COR-L47 (cell line): ENCODE measurements at regions not wholly inside any gene's neighbourhood (a gene's known extent, or its start where the extent isn't known, plus 50 kb on each side); places are given as distances from the start of the nearest gene placed in this dataset.
"Not testable (repeated sequence)": the region's sequence is repeated elsewhere in the genome, so short reads cannot be mapped to it uniquely, and the experiment has no call there.

ENCODE experiments used
- DNase-seq: peaks from one replicate; lab custom pipeline; 2025; lab: John Stamatoyannopoulos, UW

DNA sequence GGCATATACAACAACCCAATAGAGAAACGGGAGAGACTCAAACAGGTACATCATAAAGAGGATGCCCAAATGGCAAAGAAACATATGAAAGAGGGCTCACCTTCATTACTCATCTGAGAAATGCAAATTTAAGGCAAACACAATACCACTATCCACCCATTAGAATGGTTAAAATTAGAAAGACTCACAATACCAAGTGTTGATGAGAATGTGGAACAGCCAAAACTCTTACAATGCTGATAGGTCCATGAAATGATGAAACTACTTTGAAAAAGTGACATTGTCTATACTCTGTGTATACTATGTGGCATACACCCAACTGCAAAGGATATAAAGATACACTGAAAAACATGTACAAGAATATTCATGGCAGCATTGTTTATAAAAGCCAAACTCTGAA lies 96.2 kb upstream of the TSHZ3 start:
- DNase-seq, result no peak

GRCh38 chr19:31448221-31448657 lies 99.0 kb upstream of the TSHZ3 start:
- DNase-seq, result no peak

DNA sequence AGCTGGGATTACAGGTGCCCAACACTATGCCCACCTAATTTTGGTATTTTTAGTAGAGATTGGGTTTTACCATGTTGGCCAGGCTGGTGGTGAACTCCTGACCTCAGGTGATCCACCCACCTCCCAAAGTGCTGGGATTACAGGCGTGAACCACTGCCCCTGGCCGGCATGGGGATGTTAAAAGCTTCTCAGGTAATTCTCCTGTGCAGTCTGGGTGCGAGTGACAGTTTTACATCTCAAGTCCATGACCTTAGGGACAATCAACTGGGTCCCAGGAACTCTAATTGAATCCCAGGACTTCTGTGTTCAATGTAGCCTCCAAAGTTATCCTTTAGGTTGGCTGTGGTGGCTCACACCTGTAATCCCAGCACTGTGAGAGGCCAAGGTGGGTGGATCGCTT lies 100.1 kb upstream of the TSHZ3 start:
- DNase-seq, result no peak

DNA sequence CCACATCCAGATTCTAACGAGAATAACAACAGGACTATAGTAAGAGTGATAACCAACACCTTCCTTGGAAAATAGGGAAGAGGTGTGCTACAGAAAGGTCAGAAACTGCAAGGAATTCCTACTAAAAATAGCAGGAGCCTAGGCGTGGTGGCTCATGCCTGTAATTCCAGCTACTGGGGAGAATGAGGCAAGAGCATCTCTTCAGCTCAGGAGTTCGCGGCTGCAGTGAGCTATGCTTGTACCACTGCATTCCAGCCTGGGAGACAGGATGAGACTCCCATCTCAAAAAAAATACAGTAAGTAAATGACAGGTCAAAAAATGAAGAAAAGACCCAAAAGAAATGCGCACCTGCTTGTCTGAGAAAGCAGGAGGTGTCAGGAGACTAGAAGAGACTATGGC lies 101.5 kb upstream of the TSHZ3 start:
- no peak for DNase-seq

DNA sequence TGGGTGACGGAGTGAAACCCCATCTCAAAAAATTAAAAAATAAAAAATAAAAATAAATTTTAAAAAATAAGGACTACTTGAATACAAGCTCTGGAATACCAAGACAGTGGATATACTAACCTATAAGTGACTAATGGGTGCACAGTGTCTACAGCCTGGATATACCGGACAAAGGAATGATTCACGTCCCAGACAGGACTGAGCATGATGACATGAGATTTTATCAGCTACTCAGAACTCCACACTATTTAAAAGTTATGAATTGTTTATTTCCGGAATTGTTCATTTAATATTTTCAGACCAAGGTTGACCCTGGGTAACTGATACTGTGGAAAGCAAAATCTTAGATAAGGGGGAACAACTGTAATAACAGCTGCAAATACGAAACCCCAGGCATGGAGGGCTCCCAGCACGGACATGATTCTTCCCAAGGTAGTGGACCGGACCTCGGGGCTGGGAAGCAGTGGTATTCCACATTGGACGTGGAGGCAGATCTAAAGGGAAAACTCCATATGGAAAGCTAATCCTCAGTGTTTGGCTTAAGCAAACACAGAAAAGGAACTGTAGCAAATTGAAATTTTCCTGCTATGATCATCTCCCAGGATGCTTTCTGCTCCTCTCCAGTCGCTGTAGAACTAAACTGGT lies 102.6 kb upstream of the TSHZ3 start:
- DNase-seq, result no peak

DNA sequence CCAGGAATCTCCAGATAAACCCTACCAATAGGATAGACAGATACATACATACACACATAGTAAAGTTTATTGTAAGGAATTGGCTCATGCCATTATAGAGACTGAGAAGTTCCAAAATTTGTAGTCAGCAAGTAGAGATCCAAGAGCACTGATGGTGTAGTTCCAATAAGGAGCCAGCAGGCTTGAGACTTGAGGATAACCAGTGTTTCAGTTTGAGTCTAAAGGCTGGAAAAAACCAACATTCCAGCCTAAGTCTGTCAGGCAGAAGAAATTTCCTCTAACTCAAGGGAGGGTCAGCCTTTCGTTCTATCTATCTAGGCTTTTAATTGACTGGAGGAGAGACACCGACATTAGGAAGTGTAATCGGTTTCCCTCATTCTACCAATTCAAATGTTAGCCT lies 110.2 kb upstream of the TSHZ3 start:
- DNase-seq, result no peak

- no peak for DNase-seq
These were observed 112.7 kb upstream of the TSHZ3 start for GRCh38 chr19:31461814-31462539.

DNA sequence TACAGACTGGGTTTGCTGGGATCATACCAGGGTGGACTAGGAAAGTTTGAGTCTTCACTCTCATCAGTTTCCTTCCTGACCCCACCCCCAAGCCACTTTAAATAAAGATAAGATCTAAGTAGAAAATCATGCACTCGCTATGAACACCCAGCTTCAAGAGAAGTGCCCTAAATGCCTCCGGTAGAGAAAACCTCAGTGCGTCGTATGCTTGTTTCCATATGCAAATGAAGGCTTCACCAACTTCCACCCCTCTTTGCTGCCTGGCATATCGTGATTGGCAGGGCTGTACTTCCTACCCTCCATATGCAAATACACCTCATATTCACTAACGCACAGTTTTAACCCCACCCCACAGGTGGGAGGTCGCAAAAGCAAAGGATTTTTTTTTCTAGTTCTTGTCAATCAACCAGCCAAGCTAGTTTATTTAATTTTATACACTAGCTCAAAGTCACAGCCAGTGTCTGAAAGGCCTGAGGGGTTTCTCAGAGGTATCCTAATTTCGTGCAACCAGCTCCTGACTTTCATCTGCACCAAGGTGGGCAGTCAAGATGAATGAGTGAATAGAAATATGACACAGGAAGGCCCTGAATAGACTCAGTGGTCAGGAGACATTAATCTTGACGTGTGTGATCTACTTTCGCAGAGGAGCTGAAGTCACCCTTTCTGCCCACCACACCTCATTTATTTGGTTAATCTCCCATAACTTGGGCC lies 121.1 kb upstream of the TSHZ3 start:
- no peak for DNase-seq

GRCh38 chr19:31470952-31471351 lies 121.7 kb upstream of the TSHZ3 start:
- DNase-seq, result no peak

- no peak for DNase-seq
These were observed 129.0 kb upstream of the TSHZ3 start for GRCh38 chr19:31478241-31478640.

DNA sequence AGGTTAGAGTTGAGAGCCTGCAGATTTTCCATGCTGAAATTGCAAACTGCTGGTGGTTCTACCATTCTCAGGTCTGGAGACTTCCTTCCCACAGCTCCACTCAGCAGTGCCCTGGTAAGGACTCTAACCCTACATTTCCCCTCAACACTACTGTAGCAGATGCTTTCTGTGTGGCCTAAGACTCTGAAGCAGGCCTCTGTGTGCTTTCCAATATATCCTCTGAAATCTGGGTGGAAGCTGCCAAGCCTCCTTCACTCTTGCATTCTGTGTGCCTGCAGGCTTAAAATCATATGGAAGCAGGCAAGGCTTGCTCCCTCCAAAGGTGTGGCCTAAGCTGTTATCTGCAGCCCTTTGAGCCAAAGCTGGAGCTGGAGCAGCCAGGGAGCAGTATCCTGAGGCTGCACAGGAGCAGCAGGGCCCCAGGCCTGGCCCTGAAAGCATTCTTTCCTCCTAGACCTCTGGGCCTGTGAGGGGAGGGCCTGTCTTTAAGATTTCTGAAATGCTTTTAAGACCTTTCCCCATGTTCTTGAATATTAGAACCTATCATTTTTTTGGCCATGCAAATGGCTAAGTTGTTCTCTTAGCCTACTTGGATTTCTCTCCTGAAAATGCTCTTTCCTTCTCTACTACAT lies 134.1 kb upstream of the TSHZ3 start:
- DNase-seq, result no peak

DNA sequence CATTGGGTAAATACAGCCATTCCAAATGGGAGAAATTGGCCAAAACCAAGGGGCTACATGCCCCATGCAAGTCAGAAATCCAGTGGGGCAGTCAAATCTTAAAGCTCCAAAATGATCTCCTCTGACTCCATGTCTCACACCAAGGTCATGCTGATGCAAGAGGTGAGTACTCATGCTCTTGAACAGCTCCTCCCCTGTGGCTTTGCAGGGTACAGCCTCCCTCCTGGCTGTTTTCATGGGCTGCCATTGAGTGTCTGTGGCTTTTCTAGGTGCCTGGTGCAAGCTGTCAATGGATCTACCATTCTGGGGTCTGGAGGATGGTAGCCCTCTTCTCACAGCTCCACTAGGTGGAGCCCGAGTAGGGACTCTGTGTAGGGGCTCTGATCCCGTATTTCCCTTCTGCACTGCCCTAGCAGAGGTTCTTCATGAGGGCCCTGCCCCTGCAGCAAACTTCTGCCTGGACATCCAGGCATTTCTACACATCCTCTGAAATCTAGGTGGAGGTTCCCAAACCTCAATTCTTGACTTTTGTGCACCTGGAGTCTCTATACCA lies 135.7 kb upstream of the TSHZ3 start:
- not testable (repeated sequence) for DNase-seq

- DNase-seq, result no peak
These were observed 136.2 kb upstream of the TSHZ3 start for GRCh38 chr19:31485472-31485871.

DNA sequence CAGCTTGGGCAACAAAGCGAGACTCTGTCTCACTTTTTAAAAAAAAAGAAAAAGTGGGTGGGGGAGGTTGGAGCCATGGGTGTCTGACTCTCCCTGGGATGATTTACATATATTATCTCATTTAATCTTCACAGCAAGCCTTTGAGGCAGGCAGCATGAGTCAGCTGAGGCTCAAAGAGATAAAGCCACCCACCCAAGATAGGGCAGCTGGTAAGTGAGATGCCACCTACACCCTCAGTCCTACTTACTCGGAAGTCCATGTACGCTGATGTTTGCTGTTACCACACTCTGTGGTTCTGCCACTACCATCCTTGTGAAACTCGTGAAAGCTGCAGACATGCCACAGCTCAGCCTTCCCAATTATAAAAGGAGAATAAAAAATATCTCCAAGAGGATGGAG lies 142.0 kb upstream of the TSHZ3 start:
- no peak for DNase-seq

DNA sequence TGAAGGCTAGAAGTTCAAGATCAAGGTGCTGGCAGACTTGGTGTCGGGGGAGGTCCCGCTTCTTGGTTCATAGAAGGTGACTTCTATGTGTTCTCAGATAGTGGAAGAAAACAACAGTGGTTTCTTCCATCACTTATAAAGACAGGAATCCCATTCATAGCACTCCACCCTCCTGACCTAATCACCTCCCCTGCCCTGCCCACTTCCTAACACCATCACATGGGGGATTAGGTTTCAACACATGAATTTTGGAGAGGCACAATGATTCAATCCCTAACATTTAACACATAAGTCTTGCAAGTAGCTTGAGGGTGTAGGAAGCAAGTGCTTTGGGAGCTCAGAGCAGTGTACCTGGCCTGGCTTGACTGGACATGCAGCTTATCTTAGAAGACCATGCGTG lies 142.8 kb upstream of the TSHZ3 start:
- no peak for DNase-seq

GRCh38 chr19:31496076-31496475 lies 146.8 kb upstream of the TSHZ3 start:
- no peak for DNase-seq

DNA sequence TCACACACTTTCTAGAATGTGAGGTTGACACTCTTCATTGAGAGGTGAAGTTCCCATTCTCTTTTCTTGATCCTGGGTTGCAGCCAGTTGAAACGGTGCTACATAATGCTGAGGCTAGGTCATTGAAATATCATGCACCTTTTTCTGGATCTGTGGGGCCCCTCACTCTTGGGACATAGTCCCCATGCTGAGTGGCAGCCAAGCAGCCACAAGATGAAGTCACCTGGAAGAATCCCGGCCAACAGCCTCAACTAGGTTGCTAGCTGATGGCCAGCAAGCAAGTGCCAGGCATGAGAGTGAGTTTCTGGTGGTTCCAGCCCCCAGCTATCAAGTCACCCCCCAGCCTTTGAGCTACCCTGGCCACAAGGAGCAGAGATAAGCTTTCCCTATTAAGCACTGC lies 148.5 kb upstream of the TSHZ3 start:
- no peak for DNase-seq

- DNase-seq, result no peak
These were observed 149.5 kb upstream of the TSHZ3 start for GRCh38 chr19:31498781-31499180.

DNA sequence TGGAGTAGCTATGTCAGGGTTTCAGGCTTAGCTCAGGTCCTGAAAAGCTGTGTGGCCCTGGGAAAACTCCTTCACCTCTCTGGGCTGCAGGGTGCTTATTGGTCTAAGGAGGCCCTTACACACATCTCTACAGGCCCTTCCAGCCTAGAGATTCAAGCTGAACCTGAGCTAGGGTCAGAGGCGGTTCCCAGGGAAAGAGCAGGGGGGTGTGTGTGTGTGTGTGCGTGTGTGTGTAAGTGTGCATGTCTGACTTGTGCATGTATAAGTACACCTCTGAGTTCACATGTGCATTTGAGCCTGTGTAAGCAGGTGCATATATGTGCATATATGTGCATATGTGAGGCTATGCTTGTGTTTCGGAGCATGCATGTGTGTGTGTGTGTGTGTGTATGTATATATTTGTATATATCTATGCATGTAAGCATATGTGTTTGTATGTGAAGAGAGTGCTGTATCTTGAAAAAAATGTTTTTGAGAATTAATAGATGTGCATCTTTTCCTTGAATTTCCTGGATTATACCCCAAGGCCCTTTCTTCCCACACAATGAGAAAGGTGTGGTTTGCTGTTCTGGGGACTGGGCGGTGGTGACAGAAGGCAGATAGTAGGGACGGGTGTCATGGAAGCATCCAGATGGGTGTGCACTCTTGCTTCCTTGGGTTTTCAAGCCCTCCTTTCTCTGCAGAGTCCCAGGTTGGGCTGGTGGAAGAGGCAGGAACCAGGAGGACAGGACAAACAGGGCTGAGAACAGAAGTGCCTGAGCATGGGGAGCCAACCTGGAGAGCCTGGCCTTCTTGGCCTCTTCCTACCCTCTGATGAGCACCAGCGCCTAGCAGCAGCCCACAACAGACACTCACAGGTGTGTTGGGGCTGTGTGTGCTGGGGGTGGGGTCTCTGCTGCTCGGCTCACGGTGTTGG lies 150.3 kb upstream of the TSHZ3 start:
- no peak for DNase-seq

GRCh38 chr19:31500197-31500830 lies 151.1 kb upstream of the TSHZ3 start:
- DNase-seq, result no peak

- no peak for DNase-seq
These were observed 151.7 kb upstream of the TSHZ3 start for GRCh38 chr19:31500946-31501345.
